NB4 (cell line): ENCODE measurements at regions not wholly inside any gene's neighbourhood (a gene's known extent, or its start where the extent isn't known, plus 50 kb on each side); places are given as distances from the start of the nearest gene placed in this dataset.

Experiments used
- MYC ChIP-seq: IDR thresholded peaks from 2 replicates; pipeline ENCODE4 v1.6.1; 2011; ENCODE audit warnings: low read depth, low read length
- POLR2A ChIP-seq: IDR thresholded peaks from 2 replicates; pipeline ENCODE4 v1.6.1; 2011; ENCODE audit warnings: mild to moderate bottlenecking; ENCODE audit not compliant: insufficient read length; ENCODE audit errors: extremely low read depth
- TF ChIP-seq, protein P1 (sequence below): IDR thresholded peaks from one replicate; pipeline ENCODE4 v1.5.1; 2012; ENCODE audit warnings: low read depth, low read length
- TF ChIP-seq, protein P2 (sequence below): IDR thresholded peaks from 2 replicates; pipeline ENCODE4 v1.6.1; 2011; ENCODE audit warnings: low read depth, low read length

DNA sequence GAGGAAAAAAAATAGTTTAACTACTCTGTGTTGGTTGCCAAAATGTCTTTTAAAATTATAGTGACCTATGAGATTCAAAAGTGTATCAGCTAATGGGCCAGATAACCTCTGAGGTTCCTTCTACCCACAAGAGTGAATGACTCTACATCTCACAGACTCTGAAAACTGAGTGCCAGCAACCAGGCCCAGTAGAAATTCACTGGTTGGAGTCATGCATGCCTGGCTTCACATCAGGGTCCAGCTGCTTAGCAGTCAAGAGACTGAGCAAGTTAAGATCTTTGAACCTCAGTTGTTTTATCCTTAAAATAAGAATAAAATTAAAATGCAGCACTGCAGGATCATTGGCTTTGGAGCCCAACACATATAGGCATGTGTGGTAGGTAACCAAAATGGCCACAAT is 342.6 kb upstream of the NFIA start:
- TF ChIP-seq POLR2A (no peak), MYC (no peak)
- TF ChIP-seq, protein P1, sequence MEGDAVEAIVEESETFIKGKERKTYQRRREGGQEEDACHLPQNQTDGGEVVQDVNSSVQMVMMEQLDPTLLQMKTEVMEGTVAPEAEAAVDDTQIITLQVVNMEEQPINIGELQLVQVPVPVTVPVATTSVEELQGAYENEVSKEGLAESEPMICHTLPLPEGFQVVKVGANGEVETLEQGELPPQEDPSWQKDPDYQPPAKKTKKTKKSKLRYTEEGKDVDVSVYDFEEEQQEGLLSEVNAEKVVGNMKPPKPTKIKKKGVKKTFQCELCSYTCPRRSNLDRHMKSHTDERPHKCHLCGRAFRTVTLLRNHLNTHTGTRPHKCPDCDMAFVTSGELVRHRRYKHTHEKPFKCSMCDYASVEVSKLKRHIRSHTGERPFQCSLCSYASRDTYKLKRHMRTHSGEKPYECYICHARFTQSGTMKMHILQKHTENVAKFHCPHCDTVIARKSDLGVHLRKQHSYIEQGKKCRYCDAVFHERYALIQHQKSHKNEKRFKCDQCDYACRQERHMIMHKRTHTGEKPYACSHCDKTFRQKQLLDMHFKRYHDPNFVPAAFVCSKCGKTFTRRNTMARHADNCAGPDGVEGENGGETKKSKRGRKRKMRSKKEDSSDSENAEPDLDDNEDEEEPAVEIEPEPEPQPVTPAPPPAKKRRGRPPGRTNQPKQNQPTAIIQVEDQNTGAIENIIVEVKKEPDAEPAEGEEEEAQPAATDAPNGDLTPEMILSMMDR: no peak
- TF ChIP-seq, protein P2, sequence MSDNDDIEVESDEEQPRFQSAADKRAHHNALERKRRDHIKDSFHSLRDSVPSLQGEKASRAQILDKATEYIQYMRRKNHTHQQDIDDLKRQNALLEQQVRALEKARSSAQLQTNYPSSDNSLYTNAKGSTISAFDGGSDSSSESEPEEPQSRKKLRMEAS: no peak
